Astrocyte (in vitro differentiated cells and primary cell): ENCODE measurements at regions not wholly inside any gene's neighbourhood (a gene's known extent, or its start where the extent isn't known, plus 50 kb on each side); places are given as distances from the start of the nearest gene placed in this dataset.

Experiments used
- EZH2 ChIP-seq: IDR thresholded peaks from 2 replicates; pipeline ENCODE4 v1.6.1; 2012; ENCODE audit warnings: mild to moderate bottlenecking, low read length, inconsistent platforms; ENCODE audit not compliant: insufficient read depth
- TF ChIP-seq, protein P1 (sequence below): IDR thresholded peaks from 2 replicates; pipeline ENCODE4 v1.5.1; 2011; ENCODE audit warnings: low read depth, mild to moderate bottlenecking, inconsistent platforms, low read length, moderate library complexity; ENCODE audit not compliant: insufficient read depth

DNA sequence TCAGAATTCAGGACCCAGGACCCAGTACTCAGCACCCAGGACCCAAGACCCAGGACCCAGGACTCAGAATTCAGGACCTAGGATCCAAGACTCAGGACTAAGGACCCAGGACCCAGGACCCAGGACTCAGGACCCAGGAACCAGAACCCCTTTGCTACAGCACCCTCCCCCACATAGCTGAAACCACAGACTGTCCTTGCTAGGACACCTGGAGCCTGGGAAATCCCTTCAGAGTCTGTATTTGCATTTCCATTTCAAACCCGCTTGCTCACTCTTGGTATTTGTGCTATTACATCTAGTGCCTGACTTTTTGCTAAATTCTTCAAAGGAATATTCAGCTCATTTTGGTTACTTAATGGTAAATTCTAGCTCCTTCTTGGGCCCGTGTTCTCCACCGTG lies 275.8 kb upstream of the MAF start:
- TF ChIP-seq, protein P1, sequence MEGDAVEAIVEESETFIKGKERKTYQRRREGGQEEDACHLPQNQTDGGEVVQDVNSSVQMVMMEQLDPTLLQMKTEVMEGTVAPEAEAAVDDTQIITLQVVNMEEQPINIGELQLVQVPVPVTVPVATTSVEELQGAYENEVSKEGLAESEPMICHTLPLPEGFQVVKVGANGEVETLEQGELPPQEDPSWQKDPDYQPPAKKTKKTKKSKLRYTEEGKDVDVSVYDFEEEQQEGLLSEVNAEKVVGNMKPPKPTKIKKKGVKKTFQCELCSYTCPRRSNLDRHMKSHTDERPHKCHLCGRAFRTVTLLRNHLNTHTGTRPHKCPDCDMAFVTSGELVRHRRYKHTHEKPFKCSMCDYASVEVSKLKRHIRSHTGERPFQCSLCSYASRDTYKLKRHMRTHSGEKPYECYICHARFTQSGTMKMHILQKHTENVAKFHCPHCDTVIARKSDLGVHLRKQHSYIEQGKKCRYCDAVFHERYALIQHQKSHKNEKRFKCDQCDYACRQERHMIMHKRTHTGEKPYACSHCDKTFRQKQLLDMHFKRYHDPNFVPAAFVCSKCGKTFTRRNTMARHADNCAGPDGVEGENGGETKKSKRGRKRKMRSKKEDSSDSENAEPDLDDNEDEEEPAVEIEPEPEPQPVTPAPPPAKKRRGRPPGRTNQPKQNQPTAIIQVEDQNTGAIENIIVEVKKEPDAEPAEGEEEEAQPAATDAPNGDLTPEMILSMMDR = no peak
- no peak for TF ChIP-seq EZH2
